Panc1 (cell line): ENCODE measurements at regions not wholly inside any gene's neighbourhood (a gene's known extent, or its start where the extent isn't known, plus 50 kb on each side); places are given as distances from the start of the nearest gene placed in this dataset.

Experiments
- CTCF ChIP-seq: fragments of 450-650 bp; IDR thresholded peaks from 2 replicates; pipeline ENCODE4 v1.5.1; 2017; ENCODE audit warnings: mild to moderate bottlenecking
- POLR2AphosphoS5 ChIP-seq: IDR thresholded peaks from 2 replicates; pipeline ENCODE4 v1.6.1; 2012; ENCODE audit warnings: mild to moderate bottlenecking, low read depth, low read length, moderate library complexity
- REST ChIP-seq, 2 experiments: IDR thresholded peaks; 2 replicates each; pipeline ENCODE4 v1.6.1; 2011 to 2012; ENCODE audit warnings: low read depth in 2 of 2, control low read depth in 1 of 2, low read length in 1 of 2, mild to moderate bottlenecking in 1 of 2, moderate library complexity in 1 of 2; ENCODE audit not compliant: insufficient read depth in 1 of 2
- TCF7L2 ChIP-seq: IDR thresholded peaks from 2 replicates; pipeline ENCODE4 v1.6.1; 2011; ENCODE audit warnings: mild to moderate bottlenecking, low read depth, low read length, inconsistent platforms

GRCh38 chr1:229984310-229984991 is 82.6 kb upstream of the GALNT2 start:
- TF ChIP-seq CTCF (no peak), POLR2AphosphoS5 (no peak), REST (IDR thresholded peaks at IDR 0.05; ENCODE audit: insufficient read depth in 1 of 2, low read depth in 2 of 2, low read length in 1 of 2) (no peak), TCF7L2 (no peak)
